ENCODE measurements at regions not wholly inside any gene's neighbourhood (a gene's known extent, or its start where the extent isn't known, plus 50 kb on each side); places are given as distances from the start of the nearest gene placed in this dataset.

DNA sequence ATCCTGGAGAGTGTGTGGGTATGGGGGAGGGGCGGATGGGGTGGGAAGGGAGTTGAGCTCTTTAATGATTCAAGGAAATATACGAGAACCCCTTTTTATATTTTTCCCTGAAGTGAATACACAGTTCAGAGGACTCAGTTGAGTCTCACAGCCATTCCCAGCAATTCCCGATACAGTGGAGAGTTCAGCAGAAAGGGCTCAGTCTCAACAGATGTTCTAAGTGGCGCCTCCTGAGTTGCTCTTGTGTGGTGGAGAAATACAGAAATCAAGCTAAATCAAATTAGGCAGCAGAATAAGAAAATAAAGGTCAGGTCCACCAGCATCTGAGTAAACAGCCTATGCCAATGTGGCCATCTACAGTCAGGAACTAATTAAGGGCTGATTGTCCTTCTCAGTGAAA is 372.1 kb downstream of the NR2F2 start:
- Histone ChIP-seq H3K9me3 (no peaks in the 10 kb centered on the region), H3K27me3 (no peaks in the 10 kb centered on the region), H3K4me3 (no peak overlapping the region), H3K4me1 (no peaks in the 10 kb centered on the region), H3K27ac (no peak overlapping the region), H3K36me3 (no peaks in the 10 kb centered on the region)
- no peak for DNase-seq
- TF ChIP-seq, protein P1, sequence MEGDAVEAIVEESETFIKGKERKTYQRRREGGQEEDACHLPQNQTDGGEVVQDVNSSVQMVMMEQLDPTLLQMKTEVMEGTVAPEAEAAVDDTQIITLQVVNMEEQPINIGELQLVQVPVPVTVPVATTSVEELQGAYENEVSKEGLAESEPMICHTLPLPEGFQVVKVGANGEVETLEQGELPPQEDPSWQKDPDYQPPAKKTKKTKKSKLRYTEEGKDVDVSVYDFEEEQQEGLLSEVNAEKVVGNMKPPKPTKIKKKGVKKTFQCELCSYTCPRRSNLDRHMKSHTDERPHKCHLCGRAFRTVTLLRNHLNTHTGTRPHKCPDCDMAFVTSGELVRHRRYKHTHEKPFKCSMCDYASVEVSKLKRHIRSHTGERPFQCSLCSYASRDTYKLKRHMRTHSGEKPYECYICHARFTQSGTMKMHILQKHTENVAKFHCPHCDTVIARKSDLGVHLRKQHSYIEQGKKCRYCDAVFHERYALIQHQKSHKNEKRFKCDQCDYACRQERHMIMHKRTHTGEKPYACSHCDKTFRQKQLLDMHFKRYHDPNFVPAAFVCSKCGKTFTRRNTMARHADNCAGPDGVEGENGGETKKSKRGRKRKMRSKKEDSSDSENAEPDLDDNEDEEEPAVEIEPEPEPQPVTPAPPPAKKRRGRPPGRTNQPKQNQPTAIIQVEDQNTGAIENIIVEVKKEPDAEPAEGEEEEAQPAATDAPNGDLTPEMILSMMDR (IDR thresholded peaks at IDR 0.05): no peak
- intact Hi-C loops (cut with DNase I; ENCODE audit: low total_unique reads): no loop called here

DNA sequence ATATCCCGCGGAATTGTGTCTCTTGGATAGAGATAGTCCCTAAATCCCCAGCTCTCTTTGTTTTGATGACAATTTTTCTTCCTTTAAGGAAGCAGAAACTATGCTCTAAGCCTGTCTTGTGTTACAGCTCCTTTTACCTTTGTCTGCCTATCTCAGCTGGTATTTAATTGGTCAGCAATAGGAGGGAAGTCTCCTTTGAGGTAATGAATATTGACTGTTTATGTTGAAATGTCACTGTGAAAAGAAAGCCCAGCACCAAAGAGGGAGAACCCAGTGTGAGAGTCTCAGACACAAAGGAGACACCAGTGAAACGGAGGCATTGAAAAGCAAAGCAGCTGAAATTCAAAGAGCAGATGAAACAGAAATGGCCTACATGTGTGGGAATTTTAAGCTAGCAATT is 372.6 kb downstream of the NR2F2 start:
- H3K27ac ChIP-seq: no peak overlapping the region
- no peak for DNase-seq
- no peaks in the 10 kb centered on the region for H3K4me1 ChIP-seq
- H3K4me3 ChIP-seq: no peak overlapping the region
- no peaks in the 10 kb centered on the region for H3K9me3 ChIP-seq
- intact Hi-C loops (cut with DNase I; ENCODE audit: low total_unique reads): no loop called here
- no peaks in the 10 kb centered on the region for H3K27me3 ChIP-seq
- TF ChIP-seq, protein P1 (IDR thresholded peaks at IDR 0.05): no peak
- no peaks in the 10 kb centered on the region for H3K36me3 ChIP-seq

DNA sequence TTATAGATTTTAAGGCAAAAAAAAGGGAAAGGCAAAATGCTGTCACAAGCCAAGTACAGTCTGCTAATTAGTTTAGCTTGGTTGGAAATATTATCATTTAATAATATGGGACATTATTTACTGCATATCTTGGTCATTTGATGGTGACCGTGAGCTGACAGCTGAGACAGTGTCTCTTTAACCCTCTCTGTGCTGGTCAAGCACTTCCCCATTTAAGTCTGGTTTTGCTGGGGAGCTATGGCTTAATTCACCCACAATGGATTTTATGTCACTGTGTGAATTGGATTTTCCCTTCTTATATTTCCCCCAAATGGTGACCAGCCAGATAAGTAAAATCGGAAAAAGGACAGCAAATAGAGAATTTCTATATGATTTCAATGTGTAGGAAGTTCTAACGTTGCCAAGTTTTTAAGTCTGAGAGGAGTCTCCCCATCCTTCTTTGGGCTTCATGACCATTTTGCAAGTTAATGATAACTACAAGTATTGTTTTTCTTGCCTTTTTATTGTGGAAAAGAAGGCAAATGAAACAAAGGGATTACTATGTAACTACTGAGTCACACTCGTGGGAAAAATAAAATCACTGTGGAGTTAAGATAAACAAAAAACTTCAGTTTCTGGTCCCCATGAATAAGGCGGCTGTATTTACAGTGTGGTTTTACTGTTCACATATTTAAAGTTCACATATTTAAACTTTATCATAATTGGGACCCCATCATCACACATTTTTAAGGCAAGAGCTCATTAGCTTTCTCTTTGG is 373.5 kb downstream of the NR2F2 start:
- H3K4me1 ChIP-seq: no peaks in the 10 kb centered on the region
- no peaks in the 10 kb centered on the region for H3K27me3 ChIP-seq
- no peak overlapping the region for H3K4me3 ChIP-seq
- no peaks in the 10 kb centered on the region for H3K9me3 ChIP-seq
- no peaks in the 10 kb centered on the region for H3K36me3 ChIP-seq
- intact Hi-C loops (cut with DNase I; ENCODE audit: low total_unique reads): no loop called here
- H3K27ac ChIP-seq: no peak overlapping the region
- DNase-seq: no peak
- TF ChIP-seq, protein P1 (IDR thresholded peaks at IDR 0.05): no peak

DNA sequence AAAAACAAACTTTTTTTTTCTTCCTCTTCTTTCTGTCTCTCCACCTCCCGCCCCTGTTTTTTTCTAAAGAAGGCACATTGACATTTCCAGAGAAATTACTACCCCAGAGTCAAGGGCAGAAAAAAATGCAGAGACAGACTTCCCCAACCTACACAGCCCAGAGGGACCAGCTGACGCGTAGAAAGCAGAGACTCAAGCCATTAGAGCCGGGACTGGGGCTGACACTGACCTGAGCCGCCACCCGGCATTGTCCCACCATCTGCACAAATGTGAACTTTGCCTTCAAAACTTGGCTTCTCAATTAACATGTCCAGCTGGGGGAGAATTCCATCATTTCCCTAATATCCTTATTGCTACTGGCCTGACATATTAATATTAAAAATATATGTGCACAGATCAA is 385.6 kb downstream of the NR2F2 start:
- no peak for DNase-seq
- TF ChIP-seq, protein P1 (IDR thresholded peaks at IDR 0.05): no peak
- no peak overlapping the region for H3K4me3 ChIP-seq
- no peaks in the 10 kb centered on the region for H3K9me3 ChIP-seq
- H3K27ac ChIP-seq: no peak overlapping the region
- H3K27me3 ChIP-seq: no peaks in the 10 kb centered on the region
- H3K4me1 ChIP-seq: no peaks in the 10 kb centered on the region
- intact Hi-C loops (cut with DNase I; ENCODE audit: low total_unique reads): loop anchor here (10.0 kb wide), 1 partner anchor 61 kb away; no protein-coding TSS in a partner anchor
- no peaks in the 10 kb centered on the region for H3K36me3 ChIP-seq

DNA sequence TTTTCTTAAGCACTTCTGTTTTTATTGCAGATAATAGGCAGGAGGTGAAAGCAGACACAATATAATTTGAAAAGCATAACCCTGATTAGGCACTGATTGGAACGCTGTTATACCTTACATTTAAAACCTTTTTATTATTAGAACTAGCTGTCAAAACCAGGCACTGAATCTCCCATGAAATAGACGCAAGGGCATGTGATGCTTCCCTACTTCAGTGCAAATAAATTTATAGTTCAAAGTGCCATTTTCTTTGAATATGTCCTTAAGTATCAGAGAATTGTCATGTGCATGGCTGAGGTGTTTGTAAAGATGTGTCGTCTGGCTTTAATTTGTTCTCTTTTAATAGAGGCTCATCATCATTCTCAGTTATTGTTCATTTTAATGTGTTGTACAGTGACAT is 386.0 kb downstream of the NR2F2 start:
- no peak overlapping the region for H3K27ac ChIP-seq
- no peaks in the 10 kb centered on the region for H3K36me3 ChIP-seq
- intact Hi-C loops (cut with DNase I; ENCODE audit: low total_unique reads): loop anchor here (10.0 kb wide), 1 partner anchor 62 kb away; no protein-coding TSS in a partner anchor
- TF ChIP-seq, protein P1 (IDR thresholded peaks at IDR 0.05): no peak
- no peak for DNase-seq
- H3K27me3 ChIP-seq: no peaks in the 10 kb centered on the region
- no peak overlapping the region for H3K4me3 ChIP-seq
- H3K9me3 ChIP-seq: no peaks in the 10 kb centered on the region
- H3K4me1 ChIP-seq: no peaks in the 10 kb centered on the region

All from tibial artery (tissue), 4 donors.